ENCODE measurements at regions not wholly inside any gene's neighbourhood (a gene's known extent, or its start where the extent isn't known, plus 50 kb on each side); places are given as distances from the start of the nearest gene placed in this dataset.

GRCh38 chr9:96168882-96169281 is 133.1 kb downstream of the HSD17B3 start:
- CTCF ChIA-PET, result no interaction called here
- DNase-seq (ENCODE audit: low read depth, low spot score), result no peak
- POLR2A ChIA-PET, result interaction anchor here (0.6 kb wide), 1 partner anchor 77 kb away, joined by 3 read pairs; no protein-coding TSS in a partner anchor
- TF ChIP-seq, protein P1, sequence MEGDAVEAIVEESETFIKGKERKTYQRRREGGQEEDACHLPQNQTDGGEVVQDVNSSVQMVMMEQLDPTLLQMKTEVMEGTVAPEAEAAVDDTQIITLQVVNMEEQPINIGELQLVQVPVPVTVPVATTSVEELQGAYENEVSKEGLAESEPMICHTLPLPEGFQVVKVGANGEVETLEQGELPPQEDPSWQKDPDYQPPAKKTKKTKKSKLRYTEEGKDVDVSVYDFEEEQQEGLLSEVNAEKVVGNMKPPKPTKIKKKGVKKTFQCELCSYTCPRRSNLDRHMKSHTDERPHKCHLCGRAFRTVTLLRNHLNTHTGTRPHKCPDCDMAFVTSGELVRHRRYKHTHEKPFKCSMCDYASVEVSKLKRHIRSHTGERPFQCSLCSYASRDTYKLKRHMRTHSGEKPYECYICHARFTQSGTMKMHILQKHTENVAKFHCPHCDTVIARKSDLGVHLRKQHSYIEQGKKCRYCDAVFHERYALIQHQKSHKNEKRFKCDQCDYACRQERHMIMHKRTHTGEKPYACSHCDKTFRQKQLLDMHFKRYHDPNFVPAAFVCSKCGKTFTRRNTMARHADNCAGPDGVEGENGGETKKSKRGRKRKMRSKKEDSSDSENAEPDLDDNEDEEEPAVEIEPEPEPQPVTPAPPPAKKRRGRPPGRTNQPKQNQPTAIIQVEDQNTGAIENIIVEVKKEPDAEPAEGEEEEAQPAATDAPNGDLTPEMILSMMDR (IDR thresholded peaks at IDR 0.05; ENCODE audit: insufficient read depth, low read length, missing control alignments), result no peak
- no peak overlapping the region for H3K4me3 ChIP-seq (ENCODE audit: low read depth, low read length)

GRCh38 chr9:96167011-96167410 is 135.0 kb downstream of the HSD17B3 start:
- no peak overlapping the region for H3K4me3 ChIP-seq (ENCODE audit: low read depth, low read length)
- CTCF ChIA-PET, result no interaction called here
- DNase-seq (ENCODE audit: low read depth, low spot score), result no peak
- POLR2A ChIA-PET, result no interaction called here
- TF ChIP-seq, protein P1 (IDR thresholded peaks at IDR 0.05; ENCODE audit: insufficient read depth, low read length, missing control alignments), result no peak

GRCh38 chr9:96164268-96164683 is 137.7 kb downstream of the HSD17B3 start:
- POLR2A ChIA-PET, result no interaction called here
- CTCF ChIA-PET, result no interaction called here

DNA sequence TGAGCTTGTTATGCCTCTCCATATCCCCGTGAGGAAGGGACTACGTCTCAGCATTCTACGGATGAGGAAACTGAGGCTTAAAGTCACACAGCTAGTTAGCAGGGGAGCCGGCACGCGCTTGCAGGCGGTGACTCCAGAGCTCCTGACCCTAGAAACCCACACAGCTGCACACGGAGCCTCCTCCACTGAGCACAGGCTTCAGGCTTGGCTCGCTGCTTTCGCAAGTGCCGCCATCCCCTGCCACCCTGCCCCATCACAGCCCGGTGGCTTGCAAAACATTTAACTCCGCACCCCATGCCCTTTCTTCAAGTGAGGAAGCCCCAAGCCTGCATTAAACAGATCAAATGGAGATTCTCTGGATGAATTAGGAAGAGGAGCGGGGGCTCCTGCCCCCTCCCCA is 138.3 kb downstream of the HSD17B3 start:
- TF ChIP-seq, protein P1 (IDR thresholded peaks at IDR 0.05; ENCODE audit: insufficient read depth, low read length, missing control alignments), result no peak
- ChIA-PET CTCF (no interaction called here), POLR2A (no interaction called here)
- H3K4me3 ChIP-seq (ENCODE audit: low read depth, low read length), result no peak overlapping the region
- no peak for DNase-seq (ENCODE audit: low read depth, low spot score)

More at GRCh38 chr9:96164268-96164683, 137.7 kb downstream of the HSD17B3 start:
- TF ChIP-seq, protein P1 (IDR thresholded peaks at IDR 0.05; ENCODE audit: insufficient read depth, low read length, missing control alignments), result no peak
- H3K4me3 ChIP-seq (ENCODE audit: low read depth, low read length), result no peak overlapping the region
- DNase-seq (ENCODE audit: low read depth, low spot score), result no peak

GRCh38 chr9:96163161-96163560 is 138.8 kb downstream of the HSD17B3 start:
- no peak overlapping the region for H3K4me3 ChIP-seq (ENCODE audit: low read depth, low read length)
- ChIA-PET CTCF (no interaction called here), POLR2A (no interaction called here)
- no peak for DNase-seq (ENCODE audit: low read depth, low spot score)
- TF ChIP-seq, protein P1 (IDR thresholded peaks at IDR 0.05; ENCODE audit: insufficient read depth, low read length, missing control alignments), result no peak

DNA sequence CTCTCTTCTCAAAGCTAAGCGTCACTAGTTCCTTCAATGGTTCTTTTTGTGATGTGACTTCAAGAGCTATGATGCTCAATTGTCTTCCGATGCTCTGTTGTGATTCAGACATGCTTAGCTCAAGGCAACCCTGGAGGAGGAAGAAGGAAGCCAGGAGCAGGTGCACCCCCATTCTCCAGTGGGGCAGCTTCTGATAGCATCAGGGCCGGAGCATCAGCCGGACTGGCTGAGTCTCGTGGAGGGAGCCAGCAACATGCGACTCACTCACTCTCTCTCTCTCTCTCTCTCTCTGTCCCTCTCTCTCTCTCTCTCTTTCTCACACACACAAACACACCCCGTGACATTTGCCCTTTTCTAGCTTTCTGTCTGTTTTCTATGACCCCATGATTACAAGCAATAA is 140.2 kb downstream of the HSD17B3 start:
- TF ChIP-seq, protein P1 (IDR thresholded peaks at IDR 0.05; ENCODE audit: insufficient read depth, low read length, missing control alignments), result no peak
- POLR2A ChIA-PET, result no interaction called here
- CTCF ChIA-PET, result no interaction called here
- DNase-seq (ENCODE audit: low read depth, low spot score), result no peak
- no peak overlapping the region for H3K4me3 ChIP-seq (ENCODE audit: low read depth, low read length)
